BE2C (cell line): ENCODE measurements at regions not wholly inside any gene's neighbourhood (a gene's known extent, or its start where the extent isn't known, plus 50 kb on each side); places are given as distances from the start of the nearest gene placed in this dataset.

ENCODE experiments used
- DNase-seq: peaks from one replicate; pipeline ENCODE4 v3.0.0-alpha.2; 2020
- H3K27me3 ChIP-seq: fragments of 250-450 bp; sonication (Bioruptor Pico); 2 replicates; pipeline ENCODE4 v1.5.1; 2020; ENCODE audit warnings: mild to moderate bottlenecking
- H3K36me3 ChIP-seq: fragments of 250-450 bp; sonication (Bioruptor Pico); 2 replicates; pipeline ENCODE4 v1.5.1; 2020; ENCODE audit warnings: mild to moderate bottlenecking
- H3K4me1 ChIP-seq: fragments of 250-450 bp; sonication (Bioruptor Pico); 2 replicates; pipeline ENCODE4 v1.5.1; 2020
- H3K4me3 ChIP-seq: 2 replicates; pipeline ENCODE4 v1.5.1; 2011; ENCODE audit warnings: low read depth, low read length
- H3K9me3 ChIP-seq: fragments of 250-450 bp; sonication (Bioruptor Pico); 2 replicates; pipeline ENCODE4 v1.5.1; 2020
- TF ChIP-seq, protein P1 (sequence below): IDR thresholded peaks from 2 replicates; pipeline ENCODE4 v1.5.1; 2012; ENCODE audit warnings: mild to moderate bottlenecking, low read depth, low read length

- H3K27me3 ChIP-seq: no peaks in the 10 kb centered on the region
- no peak overlapping the region for H3K4me3 ChIP-seq
- peaks cover 20% of the 10 kb centered on the region for H3K4me1 ChIP-seq
- no peaks in the 10 kb centered on the region for H3K36me3 ChIP-seq
- no peak for DNase-seq
- H3K9me3 ChIP-seq: no peaks in the 10 kb centered on the region
- TF ChIP-seq, protein P1, sequence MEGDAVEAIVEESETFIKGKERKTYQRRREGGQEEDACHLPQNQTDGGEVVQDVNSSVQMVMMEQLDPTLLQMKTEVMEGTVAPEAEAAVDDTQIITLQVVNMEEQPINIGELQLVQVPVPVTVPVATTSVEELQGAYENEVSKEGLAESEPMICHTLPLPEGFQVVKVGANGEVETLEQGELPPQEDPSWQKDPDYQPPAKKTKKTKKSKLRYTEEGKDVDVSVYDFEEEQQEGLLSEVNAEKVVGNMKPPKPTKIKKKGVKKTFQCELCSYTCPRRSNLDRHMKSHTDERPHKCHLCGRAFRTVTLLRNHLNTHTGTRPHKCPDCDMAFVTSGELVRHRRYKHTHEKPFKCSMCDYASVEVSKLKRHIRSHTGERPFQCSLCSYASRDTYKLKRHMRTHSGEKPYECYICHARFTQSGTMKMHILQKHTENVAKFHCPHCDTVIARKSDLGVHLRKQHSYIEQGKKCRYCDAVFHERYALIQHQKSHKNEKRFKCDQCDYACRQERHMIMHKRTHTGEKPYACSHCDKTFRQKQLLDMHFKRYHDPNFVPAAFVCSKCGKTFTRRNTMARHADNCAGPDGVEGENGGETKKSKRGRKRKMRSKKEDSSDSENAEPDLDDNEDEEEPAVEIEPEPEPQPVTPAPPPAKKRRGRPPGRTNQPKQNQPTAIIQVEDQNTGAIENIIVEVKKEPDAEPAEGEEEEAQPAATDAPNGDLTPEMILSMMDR: no peak
Measured at GRCh38 chr11:128399251-128400121, 187.9 kb downstream of the ETS1 start.

DNA sequence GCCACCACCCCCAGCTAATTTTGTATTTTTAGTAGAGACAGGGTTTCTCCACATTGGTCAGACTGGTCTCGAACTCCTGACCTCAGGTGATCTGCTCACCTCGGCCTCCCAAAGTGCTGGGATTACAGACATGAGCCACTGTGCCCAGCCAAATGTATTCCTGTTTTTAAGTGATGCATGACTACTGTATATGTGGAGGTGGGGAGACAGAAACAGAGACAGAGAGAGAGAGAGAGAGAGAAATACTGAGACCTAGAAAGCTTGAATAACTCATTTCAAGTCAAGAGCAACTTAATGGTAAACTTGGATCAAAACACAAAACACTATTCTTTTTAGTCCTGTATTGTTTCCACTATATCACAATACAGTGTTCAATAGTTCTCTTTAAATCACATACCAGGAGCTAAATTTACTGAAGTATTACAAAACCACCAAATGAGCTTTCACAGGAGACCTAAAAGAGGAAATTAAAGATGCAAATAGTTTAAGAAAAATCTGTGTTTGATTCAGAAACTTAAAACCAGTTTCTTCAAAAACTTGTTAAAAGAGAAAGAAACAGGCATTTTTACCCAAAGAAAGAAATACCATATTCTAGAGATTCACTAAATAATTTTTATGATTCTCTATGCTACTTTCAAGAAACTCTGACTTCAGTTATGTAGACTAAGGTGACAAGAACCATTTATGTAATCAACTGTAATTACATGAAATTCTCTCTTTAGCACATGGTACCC, 188.7 kb downstream of the ETS1 start:
- Histone ChIP-seq H3K27me3 (no peaks in the 10 kb centered on the region), H3K9me3 (no peaks in the 10 kb centered on the region), H3K4me1 (peaks cover 25% of the 10 kb centered on the region), H3K36me3 (no peaks in the 10 kb centered on the region), H3K4me3 (no peak overlapping the region)
- TF ChIP-seq, protein P1: no peak
- no peak for DNase-seq

- no peak for DNase-seq
- TF ChIP-seq, protein P1: no peak
- Histone ChIP-seq H3K36me3 (no peaks in the 10 kb centered on the region), H3K4me1 (peaks cover 25% of the 10 kb centered on the region), H3K27me3 (no peaks in the 10 kb centered on the region), H3K4me3 (no peak overlapping the region), H3K9me3 (no peaks in the 10 kb centered on the region)
Measured at GRCh38 chr11:128397362-128397761, 190.0 kb downstream of the ETS1 start.

DNA sequence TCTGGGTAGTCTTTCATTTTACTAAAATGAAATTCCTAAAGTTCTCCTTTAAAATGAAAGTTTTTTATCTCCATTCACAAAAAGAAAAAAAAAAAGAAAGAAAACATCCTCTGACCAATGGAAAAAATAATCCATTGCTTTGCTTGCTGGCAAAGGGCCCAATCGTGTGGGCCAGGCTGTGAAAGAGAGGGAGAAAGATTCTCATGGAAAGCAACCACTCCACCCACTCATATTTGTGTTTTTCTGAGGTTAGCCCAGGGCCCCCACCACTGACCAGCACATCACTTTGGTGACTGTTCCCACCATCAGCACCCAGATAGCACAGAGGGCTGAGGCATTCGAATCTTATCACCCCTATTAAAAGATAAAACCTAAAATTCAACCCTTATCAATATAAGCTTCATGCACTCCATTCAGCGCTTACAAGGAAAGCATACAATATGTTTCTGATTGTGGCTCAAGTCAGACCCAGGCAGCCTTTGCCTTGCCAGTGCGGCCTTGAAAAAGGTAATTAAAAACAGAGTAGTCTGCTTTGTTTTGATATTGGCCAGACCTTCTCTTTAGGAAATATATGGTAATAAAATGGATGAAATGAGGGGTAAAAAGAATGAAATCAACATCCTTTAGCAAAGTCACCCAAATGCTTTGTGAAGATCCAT, 192.8 kb downstream of the ETS1 start:
- no peaks in the 10 kb centered on the region for H3K9me3 ChIP-seq
- TF ChIP-seq, protein P1: no peak
- no peaks in the 10 kb centered on the region for H3K36me3 ChIP-seq
- no peak overlapping the region for H3K4me3 ChIP-seq
- DNase-seq: peak; percentile 52
- H3K4me1 ChIP-seq: peaks cover 16% of the 10 kb centered on the region
- H3K27me3 ChIP-seq: no peaks in the 10 kb centered on the region

GRCh38 chr11:128392259-128392658, 195.1 kb downstream of the ETS1 start:
- no peak overlapping the region for H3K4me3 ChIP-seq
- H3K27me3 ChIP-seq: no peaks in the 10 kb centered on the region
- TF ChIP-seq, protein P1: no peak
- no peak for DNase-seq
- H3K4me1 ChIP-seq: peaks cover 12% of the 10 kb centered on the region
- H3K9me3 ChIP-seq: no peaks in the 10 kb centered on the region
- H3K36me3 ChIP-seq: no peaks in the 10 kb centered on the region
